ENCODE measurements at regions not wholly inside any gene's neighbourhood (a gene's known extent, or its start where the extent isn't known, plus 50 kb on each side); places are given as distances from the start of the nearest gene placed in this dataset.

DNA sequence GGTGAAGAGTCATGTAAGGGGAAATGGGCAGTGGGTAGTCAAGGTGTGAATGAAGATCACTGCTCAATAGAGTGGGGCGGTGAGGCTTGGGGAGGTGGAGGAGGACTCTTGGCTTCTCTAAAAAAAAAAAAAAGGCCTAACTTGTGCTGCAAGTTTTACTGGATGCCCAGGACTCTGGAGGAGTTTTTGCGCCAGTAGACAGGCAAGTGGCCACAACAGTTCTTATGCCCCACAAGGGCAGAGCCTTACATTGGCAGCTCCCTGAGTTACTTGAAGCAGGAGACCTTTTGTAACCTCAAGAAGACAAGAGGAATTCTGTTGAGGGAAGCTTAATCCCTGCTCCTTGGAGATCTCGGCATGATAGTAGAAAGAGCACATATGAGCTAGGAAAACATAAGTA is 54.9 kb upstream of the PPP2R5A start:
- TF ChIP-seq ZNF274 (IDR thresholded peaks at IDR 0.05; ENCODE audit: low read depth, low read length) = no peak
- no peak for TF ChIP-seq SUZ12 (IDR thresholded peaks at IDR 0.05; ENCODE audit: extremely low read depth, insufficient read depth, insufficient read length)
- TF ChIP-seq YY1 (IDR thresholded peaks at IDR 0.05; ENCODE audit: insufficient read depth, insufficient read length) = no peak

Measured in NT2/D1 (cell line).